ENCODE measurements at regions not wholly inside any gene's neighbourhood (a gene's known extent, or its start where the extent isn't known, plus 50 kb on each side); places are given as distances from the start of the nearest gene placed in this dataset.

- TF ChIP-seq CTCF (IDR thresholded peaks at IDR 0.05; ENCODE audit: low read length, missing control alignments): no peak
- DNase-seq (ENCODE audit: low read depth): no peak
- H3K4me3 ChIP-seq (replicated peaks; ENCODE audit: low read depth, low read length): no peak overlapping the region
Observed at GRCh38 chr1:86296305-86297205, 99.6 kb downstream of the ODF2L start.

GRCh38 chr1:86289746-86290145 is 106.4 kb downstream of the ODF2L start:
- TF ChIP-seq CTCF (IDR thresholded peaks at IDR 0.05; ENCODE audit: low read length, missing control alignments): no peak
- no peak for DNase-seq (ENCODE audit: low read depth)
- H3K4me3 ChIP-seq (replicated peaks; ENCODE audit: low read depth, low read length): no peak overlapping the region

- TF ChIP-seq CTCF (IDR thresholded peaks at IDR 0.05; ENCODE audit: low read length, missing control alignments): no peak
- no peak for DNase-seq (ENCODE audit: low read depth)
Observed at GRCh38 chr1:86289161-86289560, 107.0 kb downstream of the ODF2L start.

GRCh38 chr1:86288586-86289147 is 107.5 kb downstream of the ODF2L start:
- no peak overlapping the region for H3K4me3 ChIP-seq (replicated peaks; ENCODE audit: low read depth, low read length)
- DNase-seq (ENCODE audit: low read depth): no peak
- TF ChIP-seq CTCF (IDR thresholded peaks at IDR 0.05; ENCODE audit: low read length, missing control alignments): no peak

More at GRCh38 chr1:86289161-86289560, 107.0 kb downstream of the ODF2L start:
- no peak overlapping the region for H3K4me3 ChIP-seq (replicated peaks; ENCODE audit: low read depth, low read length)

GRCh38 chr1:86285796-86286195 is 110.3 kb downstream of the ODF2L start:
- no peak for DNase-seq (ENCODE audit: low read depth)
- no peak for TF ChIP-seq CTCF (IDR thresholded peaks at IDR 0.05; ENCODE audit: low read length, missing control alignments)
- H3K4me3 ChIP-seq (replicated peaks; ENCODE audit: low read depth, low read length): no peak overlapping the region

- no peak overlapping the region for H3K4me3 ChIP-seq (replicated peaks; ENCODE audit: low read depth, low read length)
- TF ChIP-seq CTCF (IDR thresholded peaks at IDR 0.05; ENCODE audit: low read length, missing control alignments): no peak
- DNase-seq (ENCODE audit: low read depth): no peak
Observed at GRCh38 chr1:86282611-86283010, 113.5 kb downstream of the ODF2L start.

Data from fibroblast of pulmonary artery (primary cell).